GM12872 (cell line): ENCODE measurements at regions not wholly inside any gene's neighbourhood (a gene's known extent, or its start where the extent isn't known, plus 50 kb on each side); places are given as distances from the start of the nearest gene placed in this dataset.

ENCODE experiments used
- TF ChIP-seq, protein P1 (sequence below): IDR thresholded peaks from 3 replicates; pipeline ENCODE4 v1.5.1; 2011; ENCODE audit warnings: low read depth, mild to moderate bottlenecking, low read length, moderate library complexity; ENCODE audit not compliant: insufficient read depth

DNA sequence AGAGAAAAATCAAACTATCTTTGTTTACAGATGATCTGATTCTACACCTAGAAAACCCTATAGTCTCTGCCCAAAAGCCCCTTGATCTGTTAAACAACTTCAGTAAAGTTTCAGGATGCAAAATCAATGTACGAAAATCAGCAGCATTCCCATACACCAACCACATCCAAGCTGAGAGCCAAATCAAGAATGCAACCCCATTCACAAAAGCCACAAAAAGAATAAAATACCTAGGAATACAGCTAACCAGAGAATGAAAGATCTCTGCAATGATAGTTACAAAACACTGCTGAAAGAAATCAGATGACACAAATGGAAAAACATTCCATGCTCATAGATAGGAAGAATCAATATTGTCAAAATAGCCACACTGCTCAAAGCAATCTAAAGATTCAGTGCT lies 265.7 kb downstream of the AEBP2 start:
- TF ChIP-seq, protein P1, sequence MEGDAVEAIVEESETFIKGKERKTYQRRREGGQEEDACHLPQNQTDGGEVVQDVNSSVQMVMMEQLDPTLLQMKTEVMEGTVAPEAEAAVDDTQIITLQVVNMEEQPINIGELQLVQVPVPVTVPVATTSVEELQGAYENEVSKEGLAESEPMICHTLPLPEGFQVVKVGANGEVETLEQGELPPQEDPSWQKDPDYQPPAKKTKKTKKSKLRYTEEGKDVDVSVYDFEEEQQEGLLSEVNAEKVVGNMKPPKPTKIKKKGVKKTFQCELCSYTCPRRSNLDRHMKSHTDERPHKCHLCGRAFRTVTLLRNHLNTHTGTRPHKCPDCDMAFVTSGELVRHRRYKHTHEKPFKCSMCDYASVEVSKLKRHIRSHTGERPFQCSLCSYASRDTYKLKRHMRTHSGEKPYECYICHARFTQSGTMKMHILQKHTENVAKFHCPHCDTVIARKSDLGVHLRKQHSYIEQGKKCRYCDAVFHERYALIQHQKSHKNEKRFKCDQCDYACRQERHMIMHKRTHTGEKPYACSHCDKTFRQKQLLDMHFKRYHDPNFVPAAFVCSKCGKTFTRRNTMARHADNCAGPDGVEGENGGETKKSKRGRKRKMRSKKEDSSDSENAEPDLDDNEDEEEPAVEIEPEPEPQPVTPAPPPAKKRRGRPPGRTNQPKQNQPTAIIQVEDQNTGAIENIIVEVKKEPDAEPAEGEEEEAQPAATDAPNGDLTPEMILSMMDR = no peak

GRCh38 chr12:19706936-19707335 lies 267.6 kb downstream of the AEBP2 start:
- TF ChIP-seq, protein P1 = no peak

- TF ChIP-seq, protein P1 = no peak
Observed at GRCh38 chr12:19707948-19708409, 268.7 kb downstream of the AEBP2 start.

- TF ChIP-seq, protein P1 = no peak
Observed at GRCh38 chr12:19709889-19710288, 270.6 kb downstream of the AEBP2 start.

GRCh38 chr12:19710811-19711793 lies 271.8 kb downstream of the AEBP2 start:
- TF ChIP-seq, protein P1 = no peak

DNA sequence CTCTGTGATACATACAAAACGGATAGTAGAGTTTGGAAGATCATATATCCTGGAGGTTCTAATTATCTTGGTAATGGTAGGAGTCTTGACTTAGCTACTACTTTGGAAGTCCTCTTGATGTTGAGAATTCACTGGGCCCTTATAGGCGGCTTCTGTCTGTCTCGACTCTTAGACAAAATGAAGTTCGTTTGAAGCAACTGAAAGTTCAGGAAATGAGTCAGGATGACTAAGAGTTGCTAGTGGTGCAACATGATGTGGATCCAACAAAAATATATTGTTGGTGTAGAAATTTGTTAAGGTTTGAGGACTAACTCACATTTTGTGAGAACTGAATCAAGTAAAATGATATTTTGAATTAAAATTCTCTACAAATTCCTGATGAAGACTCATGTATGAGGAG lies 272.7 kb downstream of the AEBP2 start:
- TF ChIP-seq, protein P1 = no peak

DNA sequence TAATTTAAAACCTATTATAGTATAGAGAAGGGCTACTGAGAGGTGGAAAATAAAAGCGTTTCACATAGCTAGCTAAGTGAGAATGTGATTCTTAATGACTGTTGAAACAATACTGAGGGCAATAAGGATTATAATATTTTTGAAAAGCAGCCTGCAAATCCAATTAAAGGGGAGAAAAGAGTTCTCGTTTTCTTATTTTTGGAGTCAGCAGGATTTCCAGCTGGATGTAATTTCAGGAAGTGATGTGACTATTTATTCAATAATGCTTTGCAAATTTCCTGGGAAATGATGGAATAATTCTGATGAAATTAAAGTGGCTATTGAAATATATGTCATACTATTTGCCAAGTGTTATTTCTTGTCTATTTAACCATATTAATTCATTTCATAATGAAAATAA lies 279.1 kb downstream of the AEBP2 start:
- TF ChIP-seq, protein P1 = no peak
